H1 (cell line): ENCODE measurements at regions not wholly inside any gene's neighbourhood (a gene's known extent, or its start where the extent isn't known, plus 50 kb on each side); places are given as distances from the start of the nearest gene placed in this dataset.

Source experiments
- EGR1 ChIP-seq: IDR thresholded peaks from 2 replicates; pipeline ENCODE4 v1.6.1; 2011; ENCODE audit warnings: low read depth, low read length, borderline replicate concordance
- HDAC2 ChIP-seq, 2 experiments: fragments of 300-600 bp in 1 of 2; sonication (generic) in 1 of 2; IDR thresholded peaks; 2 replicates each; pipeline ENCODE4 v1.6.1; 2011 to 2012; ENCODE audit warnings: low read depth in 2 of 2, low read length in 2 of 2, mild to moderate bottlenecking in 2 of 2, moderate library complexity in 2 of 2, borderline replicate concordance in 1 of 2, inconsistent platforms in 1 of 2

- TF ChIP-seq HDAC2 (IDR thresholded peaks at IDR 0.05; ENCODE audit: borderline replicate concordance in 1 of 2, low read depth in 2 of 2, low read length in 2 of 2), result no peak
- TF ChIP-seq EGR1, result no peak
Measured at GRCh38 chr17:72427761-72428109, 306.9 kb downstream of the SOX9 start (continued).
